A549 (cell line): ENCODE measurements at regions not wholly inside any gene's neighbourhood (a gene's known extent, or its start where the extent isn't known, plus 50 kb on each side); places are given as distances from the start of the nearest gene placed in this dataset.

ENCODE experiments used
- ATAC-seq, 2 experiments: fragments of 200-7000 bp in 1 of 2; fragments of >200 bp in 1 of 2; cut with Nextera tagmentation in 1 of 2; cut with Tn5 transposase in 1 of 2; 3 replicates each; pipeline versions ENCODE4 v1.8.0 to v1.9.1; 2018 to 2020; ENCODE audit warnings: mild to moderate bottlenecking in 1 of 2, moderate library complexity in 1 of 2
- CTCF ChIA-PET: fragments of 300-600 bp; sonication (Branson Sonifier 250); formaldehyde crosslinking; extraction: SDS; loops from one replicate; lab custom pipeline; 2021; ENCODE audit warnings: antibody characterized with exemption, inconsistent platforms; lab: Yijun Ruan, JAX
- POLR2A ChIA-PET: fragments of 350-600 bp; formaldehyde crosslinking; extraction: SDS; loops from one replicate; lab custom pipeline; 2021; ENCODE audit warnings: antibody characterized with exemption, inconsistent platforms; lab: Yijun Ruan, JAX
- DNase-seq, 2 experiments: peaks; one replicate each; pipeline versions ENCODE4 v3.0.0 to v3.0.0-alpha.2; 2011 to 2016; ENCODE audit warnings: low read depth in 1 of 2, low spot score in 1 of 2
- FAIRE-seq: peaks from 2 replicates; lab custom pipeline; 2011; peaks lifted over from hg19 to GRCh38; lab: Jason Lieb, UNC
- H3K27ac ChIP-seq, 2 experiments: fragments of >200 bp; sonication (Bioruptor Twin); formaldehyde crosslinking; 3 replicates each; pipeline ENCODE4 v1.5.1; 2016 to 2017
- H3K4me1 ChIP-seq: fragments of >200 bp; sonication (Bioruptor Twin); formaldehyde crosslinking; 3 replicates; pipeline ENCODE4 v1.6.1; 2016
- H3K4me2 ChIP-seq: fragments of >200 bp; sonication (Bioruptor Twin); formaldehyde crosslinking; 3 replicates; pipeline ENCODE4 v1.6.1; 2016
- H3K4me3 ChIP-seq: fragments of >200 bp; sonication (Bioruptor Twin); formaldehyde crosslinking; 3 replicates; pipeline ENCODE4 v1.5.1; 2016
- H3K9me3 ChIP-seq: fragments of >200 bp; sonication (Bioruptor Twin); formaldehyde crosslinking; 3 replicates; pipeline ENCODE4 v1.6.1; 2016
- ATOH8 ChIP-seq: fragments of 250-450 bp; sonication (Bioruptor Pico); IDR thresholded peaks from 2 replicates; pipeline ENCODE4 v1.5.0; 2020; ENCODE audit warnings: low read depth, mild to moderate bottlenecking, moderate library complexity
- BCL3 ChIP-seq: fragments of >200 bp; sonication (Bioruptor Twin); formaldehyde crosslinking; IDR thresholded peaks from 3 replicates; pipeline ENCODE4 v1.6.1; 2016
- CHD2 ChIP-seq: fragments of 150-350 bp; IDR thresholded peaks from 2 replicates; pipeline ENCODE4 v1.6.1; 2014; ENCODE audit warnings: low read length; ENCODE audit not compliant: partially characterized antibody
- EHMT2 ChIP-seq: fragments of 200-600 bp; sonication (generic); IDR thresholded peaks from 2 replicates; pipeline ENCODE4 v1.6.1; 2016; ENCODE audit warnings: antibody characterized with exemption, low read depth, mild to moderate bottlenecking, moderate library complexity
- FOSL2 ChIP-seq, 2 experiments: fragments of 450-650 bp in 1 of 2; fragments of >200 bp in 1 of 2; sonication (Bioruptor Twin) in 1 of 2; formaldehyde crosslinking; IDR thresholded peaks; 2 replicates each; pipeline versions ENCODE4 v1.5.0 to v1.6.1; 2016 to 2020; ENCODE audit warnings: mild to moderate bottlenecking in 1 of 2, moderate library complexity in 1 of 2
- FOXS1 ChIP-seq: fragments of 250-450 bp; sonication (Bioruptor Pico); IDR thresholded peaks from 2 replicates; pipeline ENCODE4 v1.5.0; 2020; ENCODE audit warnings: mild to moderate bottlenecking, moderate library complexity
- HES2 ChIP-seq: fragments of >200 bp; sonication (Bioruptor Twin); formaldehyde crosslinking; IDR thresholded peaks from 2 replicates; pipeline ENCODE4 v1.6.1; 2016
- MAZ ChIP-seq: fragments of 150-350 bp; IDR thresholded peaks from 2 replicates; pipeline ENCODE4 v1.6.1; 2014; ENCODE audit warnings: antibody characterized with exemption, low read depth, low read length, borderline replicate concordance
- PBX3 ChIP-seq: IDR thresholded peaks from 2 replicates; pipeline ENCODE4 v1.6.1; 2012
- POLR2A ChIP-seq: IDR thresholded peaks from 2 replicates; pipeline ENCODE4 v1.6.1; 2012; ENCODE audit warnings: mild to moderate bottlenecking, low read length
- RARB ChIP-seq: fragments of 250-450 bp; sonication (Bioruptor Pico); IDR thresholded peaks from 2 replicates; pipeline ENCODE4 v1.8.0; 2021; ENCODE audit warnings: mild to moderate bottlenecking, moderate library complexity
- RNF2 ChIP-seq: fragments of 200-600 bp; sonication (generic); IDR thresholded peaks from 2 replicates; pipeline ENCODE4 v1.6.1; 2016; ENCODE audit warnings: low read depth, mild to moderate bottlenecking, antibody characterized with exemption, moderate library complexity, borderline replicate concordance
- SMC3 ChIP-seq: fragments of >200 bp; sonication (Bioruptor Twin); formaldehyde crosslinking; IDR thresholded peaks from 3 replicates; pipeline ENCODE4 v1.6.1; 2018; ENCODE audit warnings: inconsistent platforms
- TFCP2L1 ChIP-seq: fragments of 250-450 bp; sonication (Bioruptor Pico); IDR thresholded peaks from 2 replicates; pipeline ENCODE4 v1.5.0; 2021; ENCODE audit warnings: mild to moderate bottlenecking
- ZC3H11A ChIP-seq: fragments of 450-650 bp; IDR thresholded peaks from 2 replicates; pipeline ENCODE4 v1.6.1; 2014; ENCODE audit warnings: antibody characterized with exemption, mild to moderate bottlenecking
- ZNF302 ChIP-seq: fragments of 250-450 bp; sonication (Bioruptor Pico); IDR thresholded peaks from 2 replicates; pipeline ENCODE4 v1.9.0; 2021; ENCODE audit warnings: inconsistent platforms, mild to moderate bottlenecking, moderate library complexity
- WGBS: methylation state at CpG from one replicate; pipeline ENCODE4 v1.1.6; 2017; ENCODE audit errors: missing lambda C conversion rate; 5-methylcytosine and 5-hydroxymethylcytosine counted together

- no peak overlapping the region for H3K4me2 ChIP-seq
- no peak overlapping the region for H3K4me3 ChIP-seq
- FAIRE-seq (no peak), ATAC-seq (no peak), DNase-seq (no peak)
- CTCF ChIA-PET = interaction anchor here (1.0 kb wide), 1 partner anchor 56 kb away, joined by 3 read pairs; no protein-coding TSS in a partner anchor
- no peaks in the 10 kb centered on the region for H3K9me3 ChIP-seq
- WGBS = 89% methylated on average over 3 of the region's 3 CpGs
- TF ChIP-seq EHMT2 = no peak
- POLR2A ChIA-PET = no interaction called here
- H3K27ac ChIP-seq = no peak overlapping the region
- H3K4me1 ChIP-seq = peaks cover 25% of the 10 kb centered on the region
Observed at GRCh38 chr3:44050867-44051266, 190.8 kb upstream of the TOPAZ1 start.

GRCh38 chr3:44055951-44056350, 185.7 kb upstream of the TOPAZ1 start:
- ATAC-seq = no peak
- Histone ChIP-seq H3K9me3 (no peaks in the 10 kb centered on the region), H3K4me2 (no peak overlapping the region), H3K27ac (no peak overlapping the region), H3K4me1 (peaks cover 30% of the 10 kb centered on the region), H3K4me3 (no peak overlapping the region)
- WGBS = 86% methylated on average over 3 of the region's 3 CpGs
- POLR2A ChIA-PET = no interaction called here
- CTCF ChIA-PET = no interaction called here
- TF ChIP-seq PBX3 (no peak), ZC3H11A (no peak), TFCP2L1 (CRISPR knock-in tag) (no peak)
- DNase-seq = no peak
- FAIRE-seq = no peak

GRCh38 chr3:44056446-44057240, 185.0 kb upstream of the TOPAZ1 start:
- H3K4me2 ChIP-seq = no peak overlapping the region
- ATAC-seq (no peak; a peak in 2 of 6 replicates), FAIRE-seq (no peak)
- POLR2A ChIA-PET = no interaction called here
- 91% methylated on average over 9 of the region's 10 CpGs for whole genome bisulfite sequencing
- H3K4me3 ChIP-seq = no peak overlapping the region
- H3K4me1 ChIP-seq = peaks cover 30% of the 10 kb centered on the region
- H3K27ac ChIP-seq = no peak overlapping the region; a peak in 1 of 6 replicates
- TF ChIP-seq FOSL2 (IDR thresholded peaks at IDR 0.05) (no peak), FOSL2 (CRISPR knock-in tag; IDR thresholded peaks at IDR 0.05) (no peak), ZNF302 (CRISPR knock-in tag) (no peak), FOXS1 (no peak), MAZ (no peak), BCL3 (no peak), CHD2 (no peak), HES2 (no peak), POLR2A (no peak), ATOH8 (CRISPR knock-in tag) (no peak), RARB (CRISPR knock-in tag) (no peak), RNF2 (no peak), SMC3 (no peak)
- TF ChIP-seq, all 56 proteins: peak for 0
- DNase-seq = no peak
- CTCF ChIA-PET = no interaction called here
- no peaks in the 10 kb centered on the region for H3K9me3 ChIP-seq
